ENCODE measurements at regions not wholly inside any gene's neighbourhood (a gene's known extent, or its start where the extent isn't known, plus 50 kb on each side); places are given as distances from the start of the nearest gene placed in this dataset.

- no peaks in the 10 kb centered on the region for H3K4me1 ChIP-seq (ENCODE audit: control insufficient read depth, insufficient read depth, low read length)
- H3K4me3 ChIP-seq (ENCODE audit: low read depth, low read length), result no peak overlapping the region
- no peak overlapping the region for H3K27ac ChIP-seq (ENCODE audit: extremely low read depth, low read depth, low read length)
- TF ChIP-seq ZNF488 (tag by site-specific recombination; IDR thresholded peaks at IDR 0.05), result no peak
- TF ChIP-seq ZNF610 (tag by site-specific recombination; IDR thresholded peaks at IDR 0.05; ENCODE audit: borderline replicate concordance), result no peak
- TF ChIP-seq PATZ1 (tag by site-specific recombination; IDR thresholded peaks at IDR 0.05), result no peak
- no peak for TF ChIP-seq ZNF701 (tag by site-specific recombination; IDR thresholded peaks at IDR 0.05)
- TF ChIP-seq ZBTB7A (tag by site-specific recombination; IDR thresholded peaks at IDR 0.05; ENCODE audit: low read depth), result no peak
- TF ChIP-seq ZNF311 (tag by site-specific recombination; IDR thresholded peaks at IDR 0.05; ENCODE audit: borderline replicate concordance), result no peak
- no peak for TF ChIP-seq ZNF354C (tag by site-specific recombination; IDR thresholded peaks at IDR 0.05; ENCODE audit: borderline replicate concordance, low read depth)
- TF ChIP-seq ZBTB17 (tag by site-specific recombination; IDR thresholded peaks at IDR 0.05), result no peak
- no peak for TF ChIP-seq ZNF416 (tag by site-specific recombination; IDR thresholded peaks at IDR 0.05)
- TF ChIP-seq ZSCAN16 (tag by site-specific recombination; IDR thresholded peaks at IDR 0.05), result no peak
- no peak for TF ChIP-seq ZSCAN18 (tag by site-specific recombination; IDR thresholded peaks at IDR 0.05)
- no peak for TF ChIP-seq ZNF514 (tag by site-specific recombination; IDR thresholded peaks at IDR 0.05)
- TF ChIP-seq ZNF211 (tag by site-specific recombination; IDR thresholded peaks at IDR 0.05; ENCODE audit: low read depth), result no peak
- no peak for TF ChIP-seq GLIS1 (tag by site-specific recombination; IDR thresholded peaks at IDR 0.05)
- no peak for TF ChIP-seq TCF7L2 (IDR thresholded peaks at IDR 0.05; ENCODE audit: borderline replicate concordance, low read depth, low read length)
- no peaks in the 10 kb centered on the region for H3K9me3 ChIP-seq (ENCODE audit: control insufficient read depth, insufficient read depth, low read depth, low read length)
- POLR2A ChIA-PET, result no interaction called here
- H3K36me3 ChIP-seq (ENCODE audit: control insufficient read depth in 2 of 2, insufficient read depth in 1 of 2, low read length in 2 of 2), result no peaks in the 10 kb centered on the region
- CTCF ChIA-PET, result interaction anchor here (0.9 kb wide), 1 partner anchor 16 kb away, joined by 3 read pairs; no protein-coding TSS in a partner anchor
These were observed 1310.8 kb upstream of the CHAC2 start for GRCh38 chr2:52456561-52457377.

- Histone ChIP-seq H3K4me3 (ENCODE audit: low read depth, low read length) (no peak overlapping the region), H3K36me3 (ENCODE audit: control insufficient read depth in 2 of 2, insufficient read depth in 1 of 2, low read length in 2 of 2) (no peaks in the 10 kb centered on the region), H3K27ac (ENCODE audit: extremely low read depth, low read depth, low read length) (no peak overlapping the region), H3K4me1 (ENCODE audit: control insufficient read depth, insufficient read depth, low read length) (no peaks in the 10 kb centered on the region), H3K9me3 (ENCODE audit: control insufficient read depth, insufficient read depth, low read depth, low read length) (no peaks in the 10 kb centered on the region)
- CTCF ChIA-PET, result no interaction called here
- POLR2A ChIA-PET, result no interaction called here
- no peak for TF ChIP-seq RBAK (tag by site-specific recombination; IDR thresholded peaks at IDR 0.05)
- TF ChIP-seq ZNF169 (tag by site-specific recombination; IDR thresholded peaks at IDR 0.05), result no peak
- TF ChIP-seq GLI2 (tag by site-specific recombination; IDR thresholded peaks at IDR 0.05; ENCODE audit: borderline replicate concordance, low read depth), result no peak
- no peak for TF ChIP-seq ZNF664 (tag by site-specific recombination; IDR thresholded peaks at IDR 0.05)
- TF ChIP-seq TCF7L2 (IDR thresholded peaks at IDR 0.05; ENCODE audit: borderline replicate concordance, low read depth, low read length), result no peak
- TF ChIP-seq ZNF223 (tag by site-specific recombination; IDR thresholded peaks at IDR 0.05), result no peak
- no peak for TF ChIP-seq ZNF416 (tag by site-specific recombination; IDR thresholded peaks at IDR 0.05)
- no peak for TF ChIP-seq ELK4 (IDR thresholded peaks at IDR 0.05; ENCODE audit: borderline replicate concordance, low read depth, low read length)
- TF ChIP-seq ZNF292 (tag by site-specific recombination; IDR thresholded peaks at IDR 0.05; ENCODE audit: borderline replicate concordance, low read depth), result no peak
These were observed 1312.6 kb upstream of the CHAC2 start for GRCh38 chr2:52454962-52455361.
